GM12878 (cell line): ENCODE measurements at regions not wholly inside any gene's neighbourhood (a gene's known extent, or its start where the extent isn't known, plus 50 kb on each side); places are given as distances from the start of the nearest gene placed in this dataset.

Source experiments
- ATAC-seq: fragments of 200-7000 bp; cut with Tn5 transposase; 3 replicates; pipeline ENCODE4 v1.9.1; 2020; ENCODE audit warnings: mild to moderate bottlenecking, moderate library complexity
- BruUV-seq: library from RNA; stranded (reverse); fragments of 400-500 nt; replicated peaks from 2 replicates; lab custom pipeline; 2021; lab: Mats Ljungman, UMichigan
- CTCF ChIA-PET: fragments of 300-600 bp; sonication (Branson Sonifier 250); formaldehyde crosslinking; extraction: SDS; loops from one replicate; lab custom pipeline; 2021; ENCODE audit warnings: inconsistent platforms; lab: Yijun Ruan, JAX
- POLR2A ChIA-PET: fragments of 350-600 bp; formaldehyde crosslinking; extraction: SDS; loops from one replicate; lab custom pipeline; 2021; ENCODE audit warnings: inconsistent platforms; lab: Charles Lee
- RAD21 ChIA-PET: fragments of 300-600 bp; sonication (Branson Sonifier 250); formaldehyde crosslinking; loops from one replicate; lab custom pipeline; 2023; ENCODE audit warnings: antibody characterized with exemption; ENCODE audit not compliant: unreplicated experiment; lab: Charles Lee
- SMC1A ChIA-PET: fragments of 300-600 bp; sonication (Branson Sonifier 250); formaldehyde crosslinking; loops from one replicate; lab custom pipeline; 2023; ENCODE audit not compliant: unreplicated experiment, uncharacterized antibody; lab: Charles Lee
- DNase-seq: peaks from one replicate; pipeline ENCODE4 v3.0.0-alpha.2; 2011; ENCODE audit warnings: low read depth, low spot score
- FAIRE-seq: peaks from 3 replicates; lab custom pipeline; 2011; peaks lifted over from hg19 to GRCh38; lab: Jason Lieb, UNC
- H2AFZ ChIP-seq: 2 replicates; pipeline ENCODE4 v1.6.0; 2011; ENCODE audit warnings: low read depth, low read length, control low read depth; ENCODE audit not compliant: control insufficient read depth
- H3K27ac ChIP-seq: 2 replicates; pipeline ENCODE4 v1.5.1; 2011; ENCODE audit warnings: control low read depth; ENCODE audit not compliant: control insufficient read depth, insufficient read depth
- H3K27me3 ChIP-seq, 2 experiments: replicated peaks in 1 of 2; 2 replicates each; pipeline versions ENCODE4 v1.6.0 to v1.6.1; 2011; ENCODE audit warnings: low read length in 1 of 2; ENCODE audit not compliant: control insufficient read depth in 2 of 2, insufficient read depth in 2 of 2
- H3K36me3 ChIP-seq, 2 experiments: 2 replicates each; pipeline ENCODE4 v1.5.1; 2011; ENCODE audit warnings: low read length in 1 of 2; ENCODE audit not compliant: control insufficient read depth in 2 of 2, insufficient read depth in 2 of 2
- H3K4me1 ChIP-seq: 2 replicates; pipeline ENCODE4 v1.6.1; 2011; ENCODE audit warnings: mild to moderate bottlenecking, low read length, moderate library complexity, mixed read lengths; ENCODE audit not compliant: control insufficient read depth, insufficient read depth
- H3K4me2 ChIP-seq: 2 replicates; pipeline ENCODE4 v1.6.0; 2011; ENCODE audit warnings: control low read depth; ENCODE audit not compliant: control insufficient read depth, insufficient read depth
- H3K4me3 ChIP-seq: fragments of 200-600 bp; sonication (generic); 2 replicates; pipeline ENCODE4 v1.5.1; 2016
- H3K79me2 ChIP-seq: 2 replicates; pipeline ENCODE4 v1.6.0; 2011; ENCODE audit warnings: low read length; ENCODE audit not compliant: control insufficient read depth, insufficient read depth
- H3K9ac ChIP-seq: 2 replicates; pipeline ENCODE4 v1.8.0; 2011; ENCODE audit warnings: low read length, control low read depth, mixed read lengths; ENCODE audit not compliant: control insufficient read depth, insufficient read depth
- H3K9me3 ChIP-seq: replicated peaks from 3 replicates; pipeline ENCODE4 v1.5.1; 2011; ENCODE audit warnings: mild to moderate bottlenecking, low read length; ENCODE audit not compliant: control insufficient read depth, insufficient read depth
- H4K20me1 ChIP-seq: 2 replicates; pipeline ENCODE4 v1.6.0; 2011; ENCODE audit not compliant: control insufficient read depth, insufficient read depth
- GATAD2B ChIP-seq: fragments of 450-650 bp; conservative IDR thresholded peaks from 2 replicates; pipeline ENCODE4 v1.6.1; 2017; ENCODE audit warnings: low read depth, mild to moderate bottlenecking, moderate library complexity
- HDAC6 ChIP-seq: fragments of 200-600 bp; sonication (generic); IDR thresholded peaks from one replicate; pipeline ENCODE4 v1.8.0; 2017; ENCODE audit warnings: antibody characterized with exemption; ENCODE audit not compliant: unreplicated experiment
- TCF12 ChIP-seq: IDR thresholded peaks from 2 replicates; pipeline ENCODE4 v1.6.1; 2011; ENCODE audit warnings: low read depth, mild to moderate bottlenecking, low read length
- ZNF592 ChIP-seq: fragments of 450-650 bp; IDR thresholded peaks from 2 replicates; pipeline ENCODE4 v1.6.1; 2017; ENCODE audit warnings: mild to moderate bottlenecking, moderate library complexity
- ZNF622 ChIP-seq: fragments of 450-650 bp; IDR thresholded peaks from 2 replicates; pipeline ENCODE4 v1.6.1; 2017; ENCODE audit warnings: mild to moderate bottlenecking, inconsistent platforms
- WGBS: methylation state at CpG from one replicate; pipeline ENCODE4 v1.1.6; 2016; ENCODE audit warnings: low lambda C conversion rate; ENCODE audit not compliant: insufficient replicate concordance, insufficient coverage; ENCODE audit errors: missing lambda C conversion rate; 5-methylcytosine and 5-hydroxymethylcytosine counted together
- in situ Hi-C: fragments of 300-500 bp; cut with MboI; formaldehyde crosslinking; loops from 9 replicates; pipeline ENCODE4 v1.14.3; 2018; ENCODE audit warnings: mixed read lengths
- intact Hi-C: fragments of 100-400 bp; cut with micrococcal nuclease; formaldehyde crosslinking; loops from one replicate; pipeline ENCODE4 v1.14.2; 2022; ENCODE audit not compliant: unreplicated experiment

- ChIA-PET CTCF (no interaction called here), SMC1A (interaction anchor here (0.6 kb wide), 1 partner anchor 73 kb away, joined by 3 read pairs; no protein-coding TSS in a partner anchor), POLR2A (no interaction called here), RAD21 (interaction anchor here (0.6 kb wide), 1 partner anchor 268 kb away, joined by 3 read pairs; no protein-coding TSS in a partner anchor)
- TF ChIP-seq TCF12 (no peak), GATAD2B (no peak), ZNF592 (no peak), ZNF622 (no peak), HDAC6 (no peak)
- H3K9ac ChIP-seq: no peak overlapping the region
- DNase-seq (no peak), FAIRE-seq (no peak), ATAC-seq (no peak)
- H3K4me1 ChIP-seq: no peaks in the 10 kb centered on the region
- in situ Hi-C loops: no loop called here
- no peaks in the 10 kb centered on the region for H3K79me2 ChIP-seq
- whole genome bisulfite sequencing: 88% methylated on average over 2 of the region's 2 CpGs
- H3K36me3 ChIP-seq: no peaks in the 10 kb centered on the region
- no peak overlapping the region for H2AFZ ChIP-seq
- intact Hi-C loops: no loop called here
- no TSS peak for BruUV-seq
- no peak overlapping the region for H3K4me3 ChIP-seq
- no peak overlapping the region for H3K27ac ChIP-seq
- no peak overlapping the region for H3K4me2 ChIP-seq
- H4K20me1 ChIP-seq: no peaks in the 10 kb centered on the region
- no peaks in the 10 kb centered on the region; the same call in 2 of the 3 replicates for H3K9me3 ChIP-seq
- no peaks in the 10 kb centered on the region; a peak in 1 of 4 replicates for H3K27me3 ChIP-seq
Measured at GRCh38 chr5:68618501-68618900, 402.9 kb downstream of the PIK3R1 start.
